ENCODE measurements at regions not wholly inside any gene's neighbourhood (a gene's known extent, or its start where the extent isn't known, plus 50 kb on each side); places are given as distances from the start of the nearest gene placed in this dataset.
A peak's percentile ranks its signal among the peaks of the same experiment; 100 is the strongest.

GRCh38 chr2:39913648-39914461 is 134.8 kb upstream of the THUMPD2 start (continued):
- no peak for TF ChIP-seq RBBP5 (IDR thresholded peaks at IDR 0.05; ENCODE audit: borderline replicate concordance, low read depth, low read length)
- 0 out of 2 replicates have a peak, but pooled peaks have one; percentile 12 for TF ChIP-seq CEBPB (IDR thresholded peaks at IDR 0.05; ENCODE audit: low read depth, low read length)
- TF ChIP-seq RAD21 (IDR thresholded peaks at IDR 0.05 in 1 of 2, conservative IDR thresholded peaks at IDR 0.05 in 1 of 2; ENCODE audit: low read depth in 2 of 2, low read length in 2 of 2) = peak; percentile 93 to 95
- no peak for TF ChIP-seq SIRT6 (IDR thresholded peaks at IDR 0.05; ENCODE audit: low read length)
- TF ChIP-seq MAX (IDR thresholded peaks at IDR 0.05) = peak; percentile 81
- no peak for TF ChIP-seq SUZ12 (IDR thresholded peaks at IDR 0.05; ENCODE audit: low read length)
- no peak for TF ChIP-seq TBP (IDR thresholded peaks at IDR 0.05; ENCODE audit: low read depth, low read length)
- no peak for TF ChIP-seq FOSL1 (IDR thresholded peaks at IDR 0.05; ENCODE audit: insufficient read depth, low read depth, low read length)
- no peak for TF ChIP-seq EZH2 (IDR thresholded peaks at IDR 0.05; ENCODE audit: low read depth, low read length, severe bottlenecking)
- TF ChIP-seq YY1 (IDR thresholded peaks at IDR 0.05; ENCODE audit: low read depth, low read length) = no peak
- no peak for TF ChIP-seq ASH2L (IDR thresholded peaks at IDR 0.05; ENCODE audit: low read length)
- no peak for TF ChIP-seq NRF1 (IDR thresholded peaks at IDR 0.05; ENCODE audit: low read depth, low read length)
- TF ChIP-seq GABPA (IDR thresholded peaks at IDR 0.05; ENCODE audit: borderline replicate concordance, insufficient read depth, low read length) = no peak

All from H1 (cell line).